Cardiac fibroblast (primary cell): ENCODE measurements at regions not wholly inside any gene's neighbourhood (a gene's known extent, or its start where the extent isn't known, plus 50 kb on each side); places are given as distances from the start of the nearest gene placed in this dataset.
"Not testable (repeated sequence)": the region's sequence is repeated elsewhere in the genome, so short reads cannot be mapped to it uniquely, and the experiment has no call there.

Experiments used
- DNase-seq, 2 donors: peaks; one replicate each; pipeline versions ENCODE4 v3.0.0 to v3.0.0-alpha.2; 2010; ENCODE audit warnings: low read depth in 2 of 2
- H3K4me3 ChIP-seq, 2 donors: replicated peaks in 1 of 2; 1 replicate in 1 of 2; 2 replicates in 1 of 2; pipeline ENCODE4 v1.5.1; 2011; ENCODE audit warnings: low read depth in 2 of 2, low read length in 2 of 2, mild to moderate bottlenecking in 2 of 2, moderate library complexity in 1 of 2
- CTCF ChIP-seq: IDR thresholded peaks from one replicate; pipeline ENCODE4 v1.5.1; 2011; ENCODE audit warnings: low read depth, mild to moderate bottlenecking, low read length, inconsistent platforms

DNA sequence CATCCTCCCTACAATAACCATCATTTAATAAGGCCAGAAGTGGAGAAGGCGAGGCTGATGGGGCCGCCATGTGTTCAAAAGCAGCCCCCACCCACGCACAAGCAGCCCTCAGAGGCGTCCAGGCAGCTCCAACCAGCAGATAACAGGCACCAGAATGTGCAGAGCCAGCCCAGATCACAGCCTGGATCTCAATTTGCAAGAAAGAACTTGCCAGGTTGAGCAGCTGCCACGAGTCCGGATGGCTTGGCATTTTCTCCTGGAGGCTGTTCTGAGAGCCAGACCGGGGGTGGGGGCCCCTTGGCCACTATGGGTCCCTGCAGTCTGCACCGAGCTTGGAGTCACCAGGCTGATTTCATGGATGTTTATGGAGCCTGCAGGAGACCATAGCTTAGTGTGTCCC is 338.1 kb downstream of the PREX1 start:
- H3K4me3 ChIP-seq = no peak overlapping the region
- no peak for DNase-seq
- no peak for TF ChIP-seq CTCF

GRCh38 chr20:48489046-48489463 is 338.7 kb downstream of the PREX1 start:
- no peak overlapping the region for H3K4me3 ChIP-seq
- DNase-seq = no peak

DNA sequence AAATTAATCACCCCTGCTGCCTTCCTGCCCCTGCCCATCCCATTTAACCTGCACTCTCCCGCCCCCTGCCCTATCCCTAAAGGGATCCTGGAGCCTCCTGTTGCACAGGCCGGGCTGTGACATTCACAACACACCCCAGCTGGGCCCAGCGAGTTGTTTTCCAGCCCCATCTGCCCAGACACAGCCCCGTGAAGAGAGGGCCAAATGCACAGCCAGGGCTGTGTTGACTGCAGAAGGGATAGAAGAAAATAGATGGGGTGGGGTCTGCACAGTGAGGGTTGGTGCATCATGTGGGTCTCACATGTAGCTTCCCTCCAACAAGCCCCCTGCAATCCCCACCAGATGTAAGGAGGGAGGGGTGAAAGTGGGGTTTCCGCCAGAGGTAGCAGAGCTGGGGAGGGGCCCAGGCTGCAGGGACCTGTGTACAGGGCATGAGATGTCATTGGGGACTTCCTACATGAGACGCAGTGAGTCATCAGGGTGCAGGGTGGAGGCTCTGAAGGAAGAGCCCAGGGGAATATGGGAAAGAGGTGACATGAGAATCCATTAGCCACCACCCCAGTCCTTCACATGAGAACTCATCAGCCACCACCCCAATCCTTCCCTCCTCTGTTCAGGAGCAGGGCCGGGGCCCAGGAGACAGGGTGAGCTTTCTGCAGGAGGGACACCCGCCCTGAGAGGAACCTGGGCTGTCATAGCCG is 339.3 kb downstream of the PREX1 start:
- not testable (repeated sequence) for DNase-seq, H3K4me3 ChIP-seq

More at GRCh38 chr20:48489046-48489463, 338.7 kb downstream of the PREX1 start:
- TF ChIP-seq CTCF = no peak

DNA sequence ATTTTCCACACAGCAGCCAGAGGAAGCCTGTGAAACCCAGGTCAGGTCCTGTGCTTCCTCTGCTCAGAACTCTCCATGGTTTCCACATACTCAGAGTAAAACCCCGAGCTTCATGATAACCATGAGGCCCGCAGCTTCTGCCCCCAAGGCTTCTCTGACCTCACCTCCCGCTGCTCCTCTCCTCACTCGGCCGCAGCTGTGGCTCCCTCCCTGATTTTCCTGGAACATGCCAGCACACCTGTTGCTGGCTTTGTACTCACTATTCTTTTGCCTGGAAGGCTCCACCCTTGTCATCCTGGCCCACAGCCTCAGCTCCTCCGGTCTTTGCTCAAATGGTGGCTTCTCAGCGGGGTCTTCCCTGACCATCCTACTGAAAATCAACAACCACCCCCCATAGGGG is 341.7 kb downstream of the PREX1 start:
- no peak overlapping the region for H3K4me3 ChIP-seq
- no peak for DNase-seq
- no peak for TF ChIP-seq CTCF

GRCh38 chr20:48485153-48485552 is 342.6 kb downstream of the PREX1 start:
- DNase-seq = not testable (repeated sequence)

DNA sequence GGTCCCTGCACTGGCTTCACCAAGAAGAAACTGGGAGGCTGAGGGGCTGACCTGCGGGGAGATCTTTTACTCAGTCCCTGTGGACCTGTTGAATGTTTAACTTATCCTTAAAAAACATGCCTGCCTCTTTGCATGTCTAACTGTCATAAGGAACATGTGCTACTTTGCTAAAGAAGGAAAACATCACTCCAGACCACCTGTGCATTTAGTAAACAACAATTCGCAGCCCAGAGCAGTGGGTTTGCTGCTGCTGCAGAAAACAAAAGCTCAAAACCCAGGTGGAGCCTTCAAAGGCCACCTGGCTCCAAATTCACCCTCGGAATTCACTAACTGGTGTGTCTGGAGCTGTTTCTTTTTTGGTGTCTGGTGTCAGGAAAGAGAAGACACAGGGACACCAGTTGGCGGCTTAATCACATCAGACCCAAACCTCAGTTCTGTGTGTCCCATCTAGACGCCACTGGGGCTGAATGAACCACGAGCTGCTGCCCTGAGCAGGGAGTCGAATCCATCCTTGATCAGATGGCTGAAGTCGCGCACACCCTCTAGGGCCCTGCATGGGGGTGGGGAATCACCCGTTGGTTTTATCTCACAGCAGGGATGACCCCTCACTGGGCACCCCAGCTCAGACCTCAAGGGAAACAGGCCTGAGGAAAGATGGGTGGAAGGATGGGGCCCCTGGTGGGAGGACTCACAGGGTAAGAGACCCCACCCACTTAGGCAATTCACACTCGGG is 344.3 kb downstream of the PREX1 start:
- TF ChIP-seq CTCF = no peak
- DNase-seq = no peak
- H3K4me3 ChIP-seq = no peak overlapping the region

More at GRCh38 chr20:48485153-48485552, 342.6 kb downstream of the PREX1 start:
- not testable (repeated sequence) for H3K4me3 ChIP-seq

DNA sequence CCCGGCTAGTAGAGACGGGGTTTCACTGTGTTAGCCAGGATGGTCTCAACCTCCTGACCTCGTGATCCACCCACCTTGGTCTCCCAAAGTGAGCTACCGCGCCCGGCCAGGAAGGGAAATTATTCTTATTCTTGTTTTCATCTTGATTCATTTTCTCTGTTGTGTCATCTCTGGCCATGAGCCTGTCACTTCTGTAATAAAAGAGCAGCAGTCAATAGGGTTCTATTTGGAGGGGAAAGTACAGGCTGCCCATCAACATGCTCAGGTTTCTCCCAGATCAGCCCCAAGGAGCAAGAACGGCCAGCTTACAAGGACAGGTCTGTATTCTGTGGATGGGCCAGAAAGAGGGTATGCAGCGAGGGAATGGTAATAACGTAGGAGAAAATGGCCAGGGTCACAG is 345.0 kb downstream of the PREX1 start:
- H3K4me3 ChIP-seq = no peak overlapping the region
- no peak for TF ChIP-seq CTCF
- no peak for DNase-seq
